Mesenchymal stem cell (in vitro differentiated cells and primary cell): ENCODE measurements at regions not wholly inside any gene's neighbourhood (a gene's known extent, or its start where the extent isn't known, plus 50 kb on each side); places are given as distances from the start of the nearest gene placed in this dataset.

Experiments used
- DNase-seq: peaks from one replicate; pipeline ENCODE4 v3.0.0-alpha.2; 2013
- H2AFZ ChIP-seq: one replicate; pipeline ENCODE4 v1.6.1; 2013; ENCODE audit warnings: low read depth, mild to moderate bottlenecking, control low read depth, inconsistent platforms, low read length, moderate library complexity
- H2AK5ac ChIP-seq: 2 replicates; pipeline ENCODE4 v1.6.1; 2013; ENCODE audit warnings: low read length, moderate library complexity, mild to moderate bottlenecking, inconsistent platforms; ENCODE audit not compliant: severe bottlenecking
- H2BK120ac ChIP-seq: one replicate; pipeline ENCODE4 v1.6.1; 2013; ENCODE audit warnings: low read depth, mild to moderate bottlenecking, inconsistent platforms, low read length, moderate library complexity
- H2BK12ac ChIP-seq, 2 experiments: one replicate each; pipeline ENCODE4 v1.6.1; 2013; ENCODE audit warnings: inconsistent platforms in 2 of 2, low read length in 2 of 2, mild to moderate bottlenecking in 2 of 2, moderate library complexity in 2 of 2, control low read depth in 1 of 2
- H2BK15ac ChIP-seq: one replicate; pipeline ENCODE4 v1.6.1; 2013; ENCODE audit warnings: mild to moderate bottlenecking, low read depth, inconsistent platforms; ENCODE audit not compliant: poor library complexity, severe bottlenecking
- H2BK5ac ChIP-seq: 2 replicates; pipeline ENCODE4 v1.6.1; 2013; ENCODE audit warnings: low read depth, mild to moderate bottlenecking, low read length, control low read depth, inconsistent platforms; ENCODE audit not compliant: poor library complexity, severe bottlenecking
- H3K14ac ChIP-seq, 2 experiments: one replicate each; pipeline ENCODE4 v1.6.1; 2013; ENCODE audit warnings: inconsistent platforms in 2 of 2, low read length in 2 of 2, control low read depth in 1 of 2, mild to moderate bottlenecking in 1 of 2, moderate library complexity in 1 of 2
- H3K18ac ChIP-seq, 2 experiments: one replicate each; pipeline ENCODE4 v1.6.1; 2013; ENCODE audit warnings: inconsistent platforms in 2 of 2, low read length in 2 of 2, control low read depth in 1 of 2, low read depth in 1 of 2, mild to moderate bottlenecking in 1 of 2
- H3K23ac ChIP-seq, 2 experiments: one replicate each; pipeline ENCODE4 v1.6.1; 2013; ENCODE audit warnings: inconsistent platforms in 2 of 2, low read length in 2 of 2, mild to moderate bottlenecking in 2 of 2, moderate library complexity in 2 of 2, control low read depth in 1 of 2
- H3K27ac ChIP-seq: 2 replicates; pipeline ENCODE4 v1.5.1; 2013; ENCODE audit warnings: mild to moderate bottlenecking, moderate library complexity, low read length, control low read depth, inconsistent platforms; ENCODE audit not compliant: poor library complexity, severe bottlenecking
- H3K27me3 ChIP-seq, 2 experiments: 2 replicates each; pipeline versions ENCODE4 v1.6.1 to v1.7.0; 2013; ENCODE audit warnings: low read length in 2 of 2, mild to moderate bottlenecking in 2 of 2, moderate library complexity in 2 of 2, control low read depth in 1 of 2, inconsistent platforms in 1 of 2; ENCODE audit not compliant: control insufficient read depth in 1 of 2, insufficient read depth in 1 of 2
- H3K36me3 ChIP-seq, 2 experiments: 2 replicates each; pipeline versions ENCODE4 v1.6.1 to v1.7.0; 2013; ENCODE audit warnings: low read length in 2 of 2, control low read depth in 1 of 2, inconsistent platforms in 1 of 2, low read depth in 1 of 2, mild to moderate bottlenecking in 1 of 2; ENCODE audit not compliant: insufficient read depth in 2 of 2, control insufficient read depth in 1 of 2
- H3K4ac ChIP-seq, 2 experiments: one replicate each; pipeline ENCODE4 v1.6.1; 2013; ENCODE audit warnings: inconsistent platforms in 2 of 2, low read length in 2 of 2, mild to moderate bottlenecking in 2 of 2, moderate library complexity in 2 of 2, control low read depth in 1 of 2, low read depth in 1 of 2
- H3K4me1 ChIP-seq: 2 replicates; pipeline ENCODE4 v1.6.1; 2013; ENCODE audit warnings: low read depth, low read length, control low read depth; ENCODE audit not compliant: control insufficient read depth, insufficient read depth
- H3K4me2 ChIP-seq: 2 replicates; pipeline ENCODE4 v1.6.1; 2013; ENCODE audit warnings: low read length, mild to moderate bottlenecking, inconsistent platforms; ENCODE audit not compliant: poor library complexity, severe bottlenecking
- H3K4me3 ChIP-seq, 2 experiments: 2 replicates each; pipeline versions ENCODE4 v1.5.1 to v1.7.0; 2013; ENCODE audit warnings: low read length in 2 of 2, mild to moderate bottlenecking in 2 of 2, control low read depth in 1 of 2, low read depth in 1 of 2; ENCODE audit not compliant: insufficient read depth in 1 of 2
- H3K79me1 ChIP-seq: replicated peaks from 2 replicates; pipeline ENCODE4 v1.6.1; 2013; ENCODE audit warnings: mild to moderate bottlenecking, control low read depth, low read length, inconsistent platforms; ENCODE audit not compliant: poor library complexity, severe bottlenecking
- H3K9ac ChIP-seq: 2 replicates; pipeline ENCODE4 v1.7.0; 2013; ENCODE audit warnings: mild to moderate bottlenecking, low read length, moderate library complexity
- H3K9me3 ChIP-seq: 2 replicates; pipeline ENCODE4 v1.7.0; 2013; ENCODE audit warnings: mild to moderate bottlenecking, low read length; ENCODE audit not compliant: control insufficient read depth
- H4K8ac ChIP-seq: one replicate; pipeline ENCODE4 v1.6.1; 2013; ENCODE audit warnings: inconsistent platforms, mild to moderate bottlenecking, low read length, moderate library complexity
- H4K91ac ChIP-seq: one replicate; pipeline ENCODE4 v1.6.1; 2013; ENCODE audit warnings: mild to moderate bottlenecking, low read length, inconsistent platforms
- WGBS: methylation state at CpG from one replicate; pipeline ENCODE4 v1.1.7; 2013; ENCODE audit warnings: mixed read lengths; 5-methylcytosine and 5-hydroxymethylcytosine counted together

DNA sequence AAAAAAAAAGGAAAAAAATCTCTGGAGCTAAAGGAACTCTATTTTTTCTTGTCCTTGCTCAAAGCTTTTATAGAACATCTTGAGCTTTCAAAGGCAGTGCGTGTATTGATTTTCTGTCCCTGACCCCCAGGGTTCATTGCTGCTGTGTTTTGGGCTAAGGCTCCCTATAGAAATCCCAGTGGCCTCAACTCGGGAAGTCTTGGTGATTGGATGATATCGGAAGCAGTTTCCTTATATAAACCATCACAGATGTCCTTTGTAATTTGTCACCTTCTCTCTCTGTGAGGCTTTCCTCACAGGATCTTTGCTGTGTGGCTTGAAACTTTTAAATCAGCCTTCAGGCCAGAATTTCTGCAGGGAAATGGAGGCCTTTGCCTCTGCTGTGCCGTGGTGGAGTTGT is 397.7 kb downstream of the RPS6KC1 start:
- no peak overlapping the region for H2BK15ac ChIP-seq
- WGBS: 74% methylated on average over 4 of the region's 4 CpGs

GRCh38 chr1:213452501-213452900 is 401.5 kb downstream of the RPS6KC1 start:
- no peaks in the 10 kb centered on the region for H3K4me1 ChIP-seq
- no peak overlapping the region for H2BK15ac ChIP-seq
- H2AK5ac ChIP-seq: no peak overlapping the region
- no peaks in the 10 kb centered on the region for H3K9me3 ChIP-seq
- H3K14ac ChIP-seq: no peak overlapping the region
- 66% methylated on average over 4 of the region's 4 CpGs for WGBS
- no peak for DNase-seq
- no peaks in the 10 kb centered on the region for H3K27me3 ChIP-seq
- H3K23ac ChIP-seq: no peak overlapping the region
- H3K4me2 ChIP-seq: no peak overlapping the region
- no peak overlapping the region for H3K9ac ChIP-seq
- no peak overlapping the region for H4K8ac ChIP-seq
- no peaks in the 10 kb centered on the region for H3K79me1 ChIP-seq
- no peak overlapping the region for H2BK120ac ChIP-seq
- H3K4me3 ChIP-seq: no peak overlapping the region
- no peak overlapping the region for H2AFZ ChIP-seq
- H3K18ac ChIP-seq: no peak overlapping the region
- no peak overlapping the region for H2BK5ac ChIP-seq
- no peak overlapping the region for H4K91ac ChIP-seq
- no peak overlapping the region for H3K4ac ChIP-seq
- H3K27ac ChIP-seq: no peak overlapping the region
- no peaks in the 10 kb centered on the region for H3K36me3 ChIP-seq
- no peak overlapping the region for H2BK12ac ChIP-seq

More for the DNA sequence above, 397.7 kb downstream of the RPS6KC1 start:
- no peak for DNase-seq
- no peak overlapping the region for H3K4me2 ChIP-seq
- H3K36me3 ChIP-seq: no peaks in the 10 kb centered on the region
- H2BK120ac ChIP-seq: no peak overlapping the region
- H2BK12ac ChIP-seq: no peak overlapping the region
- no peak overlapping the region for H2AFZ ChIP-seq
- no peak overlapping the region for H3K9ac ChIP-seq
- no peaks in the 10 kb centered on the region for H3K79me1 ChIP-seq
- no peak overlapping the region for H3K23ac ChIP-seq
- H3K27ac ChIP-seq: no peak overlapping the region
- peaks cover 0 to 4% of the 10 kb centered on the region in 2 experiments for H3K27me3 ChIP-seq
- no peak overlapping the region for H4K8ac ChIP-seq
- H3K18ac ChIP-seq: no peak overlapping the region
- no peaks in the 10 kb centered on the region for H3K9me3 ChIP-seq
- H2BK5ac ChIP-seq: no peak overlapping the region
- H3K4me3 ChIP-seq: no peak overlapping the region
- no peaks in the 10 kb centered on the region for H3K4me1 ChIP-seq
- H4K91ac ChIP-seq: no peak overlapping the region
- H2AK5ac ChIP-seq: no peak overlapping the region
- no peak overlapping the region for H3K14ac ChIP-seq
- H3K4ac ChIP-seq: no peak overlapping the region

DNA sequence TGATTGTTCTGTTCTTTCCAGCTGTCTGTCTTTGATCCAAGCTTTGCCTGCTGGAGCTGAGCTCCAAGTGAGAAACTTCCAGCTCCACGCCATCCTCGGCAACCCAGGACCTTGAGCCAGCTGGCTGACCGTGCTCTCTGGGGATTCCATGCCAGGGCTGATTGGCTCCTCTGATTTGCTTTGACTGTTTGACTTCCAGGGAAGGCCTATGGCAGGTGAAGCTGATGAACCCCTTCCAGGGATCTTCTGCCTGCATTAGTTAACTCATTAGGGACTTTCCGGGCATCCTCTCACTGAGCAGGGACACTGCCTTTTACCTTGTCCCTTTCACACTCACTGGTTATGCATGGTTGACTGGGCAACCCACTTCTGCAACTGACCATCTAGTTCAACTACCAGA is 406.1 kb downstream of the RPS6KC1 start:
- H3K4ac ChIP-seq: no peak overlapping the region
- no peak overlapping the region for H3K14ac ChIP-seq
- H4K8ac ChIP-seq: no peak overlapping the region
- H3K36me3 ChIP-seq: no peaks in the 10 kb centered on the region
- H3K27me3 ChIP-seq: no peaks in the 10 kb centered on the region
- WGBS: 67% methylated on average over 4 of the region's 4 CpGs
- no peak for DNase-seq
- no peak overlapping the region for H2BK15ac ChIP-seq
- no peaks in the 10 kb centered on the region for H3K4me1 ChIP-seq
- no peak overlapping the region for H3K27ac ChIP-seq
- no peak overlapping the region for H4K91ac ChIP-seq
- H3K23ac ChIP-seq: no peak overlapping the region
- no peak overlapping the region for H2BK12ac ChIP-seq
- H3K79me1 ChIP-seq: no peaks in the 10 kb centered on the region
- H2BK5ac ChIP-seq: no peak overlapping the region
- H3K4me3 ChIP-seq: peak overlapping the region in 1 of 2 experiments; percentile 19
- H2BK120ac ChIP-seq: no peak overlapping the region
- no peak overlapping the region for H3K9ac ChIP-seq
- no peak overlapping the region for H3K4me2 ChIP-seq
- no peaks in the 10 kb centered on the region for H3K9me3 ChIP-seq
- H3K18ac ChIP-seq: no peak overlapping the region
- no peak overlapping the region for H2AFZ ChIP-seq
- H2AK5ac ChIP-seq: no peak overlapping the region

GRCh38 chr1:213457733-213458132 is 406.7 kb downstream of the RPS6KC1 start:
- WGBS: no CpG with 5 or more reads among the region's 2 CpGs
- Histone ChIP-seq H3K79me1 (no peaks in the 10 kb centered on the region), H3K4me3 (no peak overlapping the region)

More at GRCh38 chr1:213457733-213458132, 406.7 kb downstream of the RPS6KC1 start:
- no peak overlapping the region for H3K18ac ChIP-seq
- H2BK5ac ChIP-seq: no peak overlapping the region
- no peaks in the 10 kb centered on the region for H3K36me3 ChIP-seq
- no peak overlapping the region for H3K4ac ChIP-seq
- no peak overlapping the region for H3K27ac ChIP-seq
- H3K27me3 ChIP-seq: no peaks in the 10 kb centered on the region
- no peaks in the 10 kb centered on the region for H3K4me1 ChIP-seq
- H4K8ac ChIP-seq: no peak overlapping the region
- no peak overlapping the region for H4K91ac ChIP-seq
- no peak overlapping the region for H2AK5ac ChIP-seq
- H3K9me3 ChIP-seq: no peaks in the 10 kb centered on the region
- no peak overlapping the region for H2BK15ac ChIP-seq
- H3K9ac ChIP-seq: no peak overlapping the region
- H3K14ac ChIP-seq: no peak overlapping the region
- no peak overlapping the region for H3K23ac ChIP-seq
- no peak overlapping the region for H2BK120ac ChIP-seq
- no peak for DNase-seq
- H2BK12ac ChIP-seq: no peak overlapping the region
- H3K4me2 ChIP-seq: no peak overlapping the region
- no peak overlapping the region for H2AFZ ChIP-seq
